ENCODE measurements at regions not wholly inside any gene's neighbourhood (a gene's known extent, or its start where the extent isn't known, plus 50 kb on each side); places are given as distances from the start of the nearest gene placed in this dataset.
"Not testable (repeated sequence)": the region's sequence is repeated elsewhere in the genome, so short reads cannot be mapped to it uniquely, and the experiment has no call there.

- POLR2A ChIA-PET; DNase-seq (ENCODE audit: low read depth, low spot score); H4K20me1 ChIP-seq (ENCODE audit: insufficient read depth); H3K27ac ChIP-seq (ENCODE audit: low read depth, low read length); H2AFZ ChIP-seq (ENCODE audit: low read depth, low read length, poor library complexity, severe bottlenecking); H3K4me2 ChIP-seq (ENCODE audit: low read length); RAD21 ChIA-PET (ENCODE audit: low non-redundant PET in 1 of 2, low total read pairs in 2 of 2, uncharacterized antibody in 2 of 2, unreplicated experiment in 2 of 2); CTCF ChIA-PET; H3K27me3 ChIP-seq (ENCODE audit: insufficient read depth, low read length); H3K4me3 ChIP-seq (replicated peaks in 1 of 2; ENCODE audit: low read depth in 1 of 2, low read length in 2 of 2); ATAC-seq; H3K9me3 ChIP-seq (ENCODE audit: control insufficient read depth in 1 of 2, insufficient read depth in 1 of 2, low read depth in 1 of 2, low read length in 2 of 2); H3K4me1 ChIP-seq (ENCODE audit: control insufficient read depth in 1 of 2, insufficient read depth in 2 of 2, low read length in 2 of 2); H3K9ac ChIP-seq (ENCODE audit: low read length); H3K79me2 ChIP-seq (ENCODE audit: insufficient read depth, low read length); BruUV-seq (replicated peaks); H3K9me2 ChIP-seq (ENCODE audit: insufficient read depth); intact Hi-C loops (cut with micrococcal nuclease); H3K36me3 ChIP-seq (ENCODE audit: control insufficient read depth in 1 of 2, insufficient read depth in 2 of 2, low read length in 2 of 2): not testable (repeated sequence)
Observed at GRCh38 chr7:22028656-22029055, 83.0 kb upstream of the CDCA7L start.

GRCh38 chr7:22027475-22027874, 81.8 kb upstream of the CDCA7L start:
- intact Hi-C loops (cut with micrococcal nuclease), result no loop called here
- POLR2A ChIA-PET, result no interaction called here
- CTCF ChIA-PET, result no interaction called here
- H3K4me2 ChIP-seq (ENCODE audit: low read length), result no peak overlapping the region
- no peaks in the 10 kb centered on the region for H3K27me3 ChIP-seq (ENCODE audit: insufficient read depth, low read length)
- no peaks in the 10 kb centered on the region for H3K9me3 ChIP-seq (ENCODE audit: control insufficient read depth in 1 of 2, insufficient read depth in 1 of 2, low read depth in 1 of 2, low read length in 2 of 2)
- H4K20me1 ChIP-seq (ENCODE audit: insufficient read depth), result no peaks in the 10 kb centered on the region
- DNase-seq (ENCODE audit: low read depth, low spot score) (no peak), ATAC-seq (no peak)
- H3K9ac ChIP-seq (ENCODE audit: low read length), result no peak overlapping the region
- no peaks in the 10 kb centered on the region for H3K79me2 ChIP-seq (ENCODE audit: insufficient read depth, low read length)
- RAD21 ChIA-PET (ENCODE audit: low non-redundant PET in 1 of 2, low total read pairs in 2 of 2, uncharacterized antibody in 2 of 2, unreplicated experiment in 2 of 2), result no interaction called here
- H3K4me3 ChIP-seq (replicated peaks in 1 of 2; ENCODE audit: low read depth in 1 of 2, low read length in 2 of 2), result no peak overlapping the region
- BruUV-seq (replicated peaks), result no TSS peak
- H3K9me2 ChIP-seq (ENCODE audit: insufficient read depth), result no peaks in the 10 kb centered on the region
- no peaks in the 10 kb centered on the region for H3K4me1 ChIP-seq (ENCODE audit: control insufficient read depth in 1 of 2, insufficient read depth in 2 of 2, low read length in 2 of 2)
- H2AFZ ChIP-seq (ENCODE audit: low read depth, low read length, poor library complexity, severe bottlenecking), result no peak overlapping the region
- H3K27ac ChIP-seq (ENCODE audit: low read depth, low read length), result no peak overlapping the region
- no peaks in the 10 kb centered on the region for H3K36me3 ChIP-seq (ENCODE audit: control insufficient read depth in 1 of 2, insufficient read depth in 2 of 2, low read length in 2 of 2)
- TF ChIP-seq POLR2AphosphoS5 (IDR thresholded peaks at IDR 0.05; ENCODE audit: low read depth, low read length) (no peak), SIN3A (IDR thresholded peaks at IDR 0.05; ENCODE audit: low read depth) (no peak), ZNF274 (IDR thresholded peaks at IDR 0.05; ENCODE audit: low read depth, low read length) (no peak), CBX3 (IDR thresholded peaks at IDR 0.05; ENCODE audit: low read depth) (no peak), SP1 (IDR thresholded peaks at IDR 0.05; ENCODE audit: low read depth) (no peak), JUND (IDR thresholded peaks at IDR 0.05) (no peak), ZFX (IDR thresholded peaks at IDR 0.05) (no peak), EZH2phosphoT487 (IDR thresholded peaks at IDR 0.05; ENCODE audit: borderline replicate concordance) (no peak), RAD21 (IDR thresholded peaks at IDR 0.05; ENCODE audit: low read depth) (no peak), CTCF (IDR thresholded peaks at IDR 0.05 in 2 of 3, conservative IDR thresholded peaks at IDR 0.05 in 1 of 3; ENCODE audit: borderline replicate concordance in 1 of 3, insufficient read depth in 1 of 3, low read depth in 2 of 3, low read length in 2 of 3) (no peak), EZH2 (IDR thresholded peaks at IDR 0.05) (no peak), CEBPB (IDR thresholded peaks at IDR 0.05; ENCODE audit: low read depth) (no peak), EGR1 (IDR thresholded peaks at IDR 0.05; ENCODE audit: low read depth) (no peak), FOSL1 (IDR thresholded peaks at IDR 0.05; ENCODE audit: low read depth) (no peak), POLR2A (IDR thresholded peaks at IDR 0.05; ENCODE audit: borderline replicate concordance, extremely low read depth, insufficient read depth, insufficient read length) (no peak), SRF (IDR thresholded peaks at IDR 0.05; ENCODE audit: low read depth) (no peak)
- TF ChIP-seq, protein P1, sequence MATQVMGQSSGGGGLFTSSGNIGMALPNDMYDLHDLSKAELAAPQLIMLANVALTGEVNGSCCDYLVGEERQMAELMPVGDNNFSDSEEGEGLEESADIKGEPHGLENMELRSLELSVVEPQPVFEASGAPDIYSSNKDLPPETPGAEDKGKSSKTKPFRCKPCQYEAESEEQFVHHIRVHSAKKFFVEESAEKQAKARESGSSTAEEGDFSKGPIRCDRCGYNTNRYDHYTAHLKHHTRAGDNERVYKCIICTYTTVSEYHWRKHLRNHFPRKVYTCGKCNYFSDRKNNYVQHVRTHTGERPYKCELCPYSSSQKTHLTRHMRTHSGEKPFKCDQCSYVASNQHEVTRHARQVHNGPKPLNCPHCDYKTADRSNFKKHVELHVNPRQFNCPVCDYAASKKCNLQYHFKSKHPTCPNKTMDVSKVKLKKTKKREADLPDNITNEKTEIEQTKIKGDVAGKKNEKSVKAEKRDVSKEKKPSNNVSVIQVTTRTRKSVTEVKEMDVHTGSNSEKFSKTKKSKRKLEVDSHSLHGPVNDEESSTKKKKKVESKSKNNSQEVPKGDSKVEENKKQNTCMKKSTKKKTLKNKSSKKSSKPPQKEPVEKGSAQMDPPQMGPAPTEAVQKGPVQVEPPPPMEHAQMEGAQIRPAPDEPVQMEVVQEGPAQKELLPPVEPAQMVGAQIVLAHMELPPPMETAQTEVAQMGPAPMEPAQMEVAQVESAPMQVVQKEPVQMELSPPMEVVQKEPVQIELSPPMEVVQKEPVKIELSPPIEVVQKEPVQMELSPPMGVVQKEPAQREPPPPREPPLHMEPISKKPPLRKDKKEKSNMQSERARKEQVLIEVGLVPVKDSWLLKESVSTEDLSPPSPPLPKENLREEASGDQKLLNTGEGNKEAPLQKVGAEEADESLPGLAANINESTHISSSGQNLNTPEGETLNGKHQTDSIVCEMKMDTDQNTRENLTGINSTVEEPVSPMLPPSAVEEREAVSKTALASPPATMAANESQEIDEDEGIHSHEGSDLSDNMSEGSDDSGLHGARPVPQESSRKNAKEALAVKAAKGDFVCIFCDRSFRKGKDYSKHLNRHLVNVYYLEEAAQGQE (IDR thresholded peaks at IDR 0.05; ENCODE audit: low read depth), result no peak
- TF ChIP-seq, protein P2, sequence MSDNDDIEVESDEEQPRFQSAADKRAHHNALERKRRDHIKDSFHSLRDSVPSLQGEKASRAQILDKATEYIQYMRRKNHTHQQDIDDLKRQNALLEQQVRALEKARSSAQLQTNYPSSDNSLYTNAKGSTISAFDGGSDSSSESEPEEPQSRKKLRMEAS (IDR thresholded peaks at IDR 0.05), result no peak

Measured in HCT116 (cell line).